HG03280 (cell line): ENCODE measurements at regions not wholly inside any gene's neighbourhood (a gene's known extent, or its start where the extent isn't known, plus 50 kb on each side); places are given as distances from the start of the nearest gene placed in this dataset.
"Not testable (repeated sequence)": the region's sequence is repeated elsewhere in the genome, so short reads cannot be mapped to it uniquely, and the experiment has no call there.

Experiments
- ATAC-seq: cut with Tn5 transposase; IDR thresholded peaks from one replicate; pipeline ENCODE4 v1.9.1; 2021; ENCODE audit warnings: mild to moderate bottlenecking, moderate library complexity; ENCODE audit not compliant: unreplicated experiment

DNA sequence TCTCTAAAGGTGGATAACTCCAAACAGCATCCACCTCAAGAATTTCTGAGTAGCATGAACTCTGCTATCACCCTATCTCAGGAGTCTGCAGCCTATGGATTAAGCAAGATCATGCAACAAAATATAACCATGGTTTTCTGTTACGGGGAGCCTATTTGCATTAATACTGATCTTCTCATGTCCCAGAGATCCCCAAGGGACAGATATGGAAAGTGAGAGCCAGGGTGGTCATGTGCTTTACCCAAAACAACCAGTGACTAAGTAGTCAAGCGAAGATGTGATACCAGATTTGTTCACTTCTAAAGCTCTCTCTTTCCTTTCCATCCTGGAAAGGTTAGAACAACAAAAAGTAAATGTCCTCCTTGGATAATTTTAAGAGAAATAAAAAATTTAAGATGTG is 125.1 kb downstream of the PRRX1 start:
- no peak for ATAC-seq

GRCh38 chr1:170790175-170790574 is 126.2 kb downstream of the PRRX1 start:
- no peak for ATAC-seq

DNA sequence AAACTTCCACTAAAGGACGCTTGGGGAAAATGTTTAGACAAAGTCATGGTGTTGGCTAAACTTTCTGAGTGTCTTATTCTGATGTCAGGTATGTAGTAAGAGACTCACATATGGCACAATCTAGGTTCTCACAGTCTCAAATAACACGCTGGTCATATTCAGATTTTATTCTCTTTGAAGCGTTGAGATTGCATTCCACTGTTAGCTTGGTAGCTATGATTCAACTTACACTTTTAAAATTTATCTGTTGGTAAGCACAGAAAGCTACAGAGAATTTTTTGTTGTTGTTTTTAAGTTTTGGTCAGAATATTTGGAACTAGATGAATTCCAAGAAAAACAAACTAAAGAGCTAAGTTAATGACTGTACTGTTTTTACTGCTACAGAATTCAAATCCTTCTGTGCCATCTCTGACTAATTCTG is 126.7 kb downstream of the PRRX1 start:
- no peak for ATAC-seq

DNA sequence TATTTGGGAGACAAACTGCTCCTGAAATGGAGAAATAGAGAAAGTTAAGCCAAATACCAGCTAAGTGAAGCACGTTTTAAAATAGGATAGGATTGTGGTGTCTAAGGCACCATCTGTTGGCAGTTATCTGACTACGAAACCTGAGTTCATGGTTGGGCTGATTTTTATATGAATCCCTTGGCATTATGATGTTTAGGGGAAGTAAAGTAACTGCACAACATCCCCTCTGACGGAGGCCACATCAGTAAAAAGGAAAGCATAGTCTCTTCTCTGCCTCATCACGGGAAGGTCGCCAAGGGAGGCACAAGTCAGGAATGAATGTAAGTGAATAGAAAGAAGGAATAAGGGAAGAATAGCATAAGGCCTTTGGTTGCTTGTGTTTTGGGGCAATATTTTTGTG is 128.0 kb downstream of the PRRX1 start:
- ATAC-seq: no peak

- ATAC-seq: no peak
Measured at GRCh38 chr1:170800265-170800664, 135.1 kb upstream of the MROH9 start.

GRCh38 chr1:170800812-170801211 is 134.5 kb upstream of the MROH9 start:
- no peak for ATAC-seq

DNA sequence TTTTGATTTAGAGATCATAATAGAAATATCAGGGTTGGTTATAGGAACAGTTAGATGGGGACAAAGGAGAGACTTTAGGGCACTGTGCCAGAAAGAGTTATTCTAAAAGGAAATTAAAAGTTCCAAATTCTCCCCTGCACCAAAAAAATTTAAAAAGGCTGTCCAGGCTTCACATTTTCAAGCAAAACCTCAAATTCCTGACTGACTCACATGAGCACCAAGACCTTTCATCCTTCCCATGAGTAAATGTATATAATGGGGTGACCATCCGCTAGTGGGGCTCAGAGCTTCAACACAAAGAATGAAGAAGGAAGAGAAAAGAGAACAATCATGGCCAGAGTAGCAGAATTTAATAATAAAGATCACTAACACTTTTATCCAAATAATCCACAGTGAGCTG is 131.6 kb upstream of the MROH9 start:
- ATAC-seq: no peak

GRCh38 chr1:170804419-170804818 is 130.9 kb upstream of the MROH9 start:
- ATAC-seq: no peak

- ATAC-seq: no peak
Measured at GRCh38 chr1:170804879-170805278, 130.5 kb upstream of the MROH9 start.

GRCh38 chr1:170806961-170807360 is 128.4 kb upstream of the MROH9 start:
- ATAC-seq: no peak

DNA sequence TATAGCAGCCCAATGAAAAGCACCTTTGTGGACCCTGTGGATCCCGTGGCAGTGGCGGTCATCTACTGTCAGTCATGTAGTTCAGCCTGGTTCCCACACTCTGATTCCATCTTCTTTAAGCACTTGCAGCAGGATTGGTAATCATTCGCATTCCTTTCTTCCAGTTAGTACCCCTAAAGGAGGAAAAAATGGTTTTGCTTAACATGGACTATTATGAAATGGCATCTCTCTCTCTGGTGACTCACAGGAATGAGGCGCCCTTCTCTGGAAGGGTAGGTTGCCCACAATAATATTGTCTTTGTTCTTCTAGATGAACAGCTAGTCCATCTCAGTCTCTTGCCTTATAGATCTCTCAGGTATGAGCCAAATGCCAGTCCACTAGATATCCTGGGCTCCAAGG is 127.9 kb upstream of the MROH9 start:
- ATAC-seq: no peak

DNA sequence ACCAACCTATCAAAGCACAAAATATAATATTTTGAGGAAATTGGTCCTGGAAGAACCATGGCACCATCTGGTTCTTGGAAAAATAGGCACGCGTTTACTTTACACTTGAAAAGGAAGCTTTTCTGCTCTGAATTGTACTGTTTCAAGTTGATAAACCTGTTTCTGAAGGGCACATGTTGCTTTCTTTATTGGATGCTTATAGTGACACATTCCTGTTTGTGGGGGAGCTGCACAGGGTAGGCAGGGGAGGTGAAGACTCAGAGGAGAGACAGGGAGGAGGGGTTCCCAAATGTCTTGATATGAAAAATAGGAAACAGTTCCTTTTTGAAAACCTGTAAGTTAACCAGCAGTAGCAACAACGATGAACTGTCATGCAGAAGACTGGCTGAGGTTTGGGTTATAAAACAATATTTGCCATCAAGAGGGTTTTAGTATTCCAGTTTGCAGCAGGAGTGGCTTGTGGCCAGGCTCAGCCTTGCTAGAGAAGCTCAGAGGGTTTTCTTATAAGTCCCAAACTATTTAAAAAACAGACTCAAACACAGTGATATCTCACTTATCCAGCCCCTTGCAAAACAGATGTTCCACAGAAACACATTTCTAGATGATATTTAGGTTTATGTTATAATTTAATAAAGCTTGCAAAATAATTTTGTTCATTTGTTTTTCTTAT is 127.0 kb upstream of the MROH9 start:
- ATAC-seq: no peak

DNA sequence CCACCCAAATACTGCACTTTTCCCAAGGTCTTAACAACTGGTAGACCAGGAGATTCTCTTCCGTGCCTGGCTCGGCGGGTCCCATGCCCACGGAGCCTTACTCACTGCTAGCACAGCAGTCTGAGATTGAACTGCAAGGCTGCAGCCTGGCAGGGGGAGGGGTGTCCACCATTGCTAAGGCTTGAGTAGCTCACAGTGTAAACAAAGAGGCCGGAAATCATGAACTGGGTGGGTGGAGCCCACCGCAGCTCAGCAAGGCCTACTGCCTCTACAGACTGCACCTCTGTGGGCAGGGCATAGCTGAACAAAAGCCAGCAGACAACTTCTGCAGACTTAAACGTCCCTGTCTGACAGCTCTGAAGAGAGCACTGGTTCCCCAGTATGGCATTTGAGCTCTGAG is 124.3 kb upstream of the MROH9 start:
- ATAC-seq: not testable (repeated sequence)

DNA sequence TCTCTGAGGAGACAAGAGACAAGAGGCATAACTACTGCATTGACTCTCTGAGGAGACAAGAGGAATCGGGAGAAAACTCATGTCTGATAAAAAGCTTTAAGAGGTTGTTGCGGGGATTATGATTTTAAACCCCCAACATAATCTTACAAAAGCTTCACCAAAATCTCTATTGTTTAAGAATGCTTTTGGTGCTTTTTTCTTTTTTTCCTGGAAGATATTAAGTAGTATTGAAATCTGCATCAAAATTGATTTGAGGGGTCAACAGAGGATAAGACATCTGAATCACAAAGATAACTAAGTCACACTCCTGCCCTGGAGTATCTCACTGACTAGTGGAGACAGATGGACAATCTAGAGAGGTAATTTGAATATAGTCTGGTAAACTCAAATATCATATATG is 115.6 kb upstream of the MROH9 start:
- ATAC-seq: no peak

DNA sequence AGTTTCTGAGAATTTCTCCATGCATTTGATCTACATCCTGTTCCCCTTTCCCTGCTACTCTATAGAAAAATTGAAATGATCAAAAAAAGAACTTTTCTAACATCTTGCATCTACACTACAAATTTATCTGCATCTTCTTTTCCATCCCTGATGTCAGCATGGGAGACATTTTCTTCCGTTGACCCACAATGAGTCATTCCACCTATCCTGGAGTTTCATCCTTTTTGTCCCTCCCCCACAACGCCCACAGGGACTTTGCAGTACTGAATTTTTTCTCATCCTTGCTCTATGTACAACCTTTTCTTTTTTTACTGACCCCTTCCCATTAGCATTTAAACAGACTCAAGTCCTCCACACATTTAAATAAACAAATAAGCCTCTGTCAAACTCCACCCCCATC is 112.2 kb upstream of the MROH9 start:
- no peak for ATAC-seq

- ATAC-seq: no peak
Measured at GRCh38 chr1:170831276-170831675, 104.1 kb upstream of the MROH9 start.

DNA sequence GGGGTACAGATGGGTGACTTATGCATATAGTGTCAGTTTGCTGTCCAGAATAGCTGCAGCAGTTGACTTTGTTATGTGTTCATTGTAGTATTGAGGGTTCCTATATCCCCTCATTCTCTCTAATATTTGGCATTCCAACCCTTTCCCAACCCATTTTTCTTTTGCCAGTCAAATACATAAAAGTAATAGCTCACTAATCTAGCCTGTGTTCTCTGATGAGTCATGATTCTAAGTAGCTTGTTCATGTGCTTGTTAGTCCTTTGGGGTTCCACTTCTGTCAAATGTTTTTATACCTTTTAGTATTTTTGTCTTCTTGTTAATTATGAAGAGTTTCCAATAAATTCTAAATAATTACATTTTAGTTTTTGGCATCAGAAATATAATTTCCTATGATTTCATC is 99.2 kb upstream of the MROH9 start:
- ATAC-seq: no peak

- ATAC-seq: no peak
Measured at GRCh38 chr1:170840371-170840770, 95.0 kb upstream of the MROH9 start.

DNA sequence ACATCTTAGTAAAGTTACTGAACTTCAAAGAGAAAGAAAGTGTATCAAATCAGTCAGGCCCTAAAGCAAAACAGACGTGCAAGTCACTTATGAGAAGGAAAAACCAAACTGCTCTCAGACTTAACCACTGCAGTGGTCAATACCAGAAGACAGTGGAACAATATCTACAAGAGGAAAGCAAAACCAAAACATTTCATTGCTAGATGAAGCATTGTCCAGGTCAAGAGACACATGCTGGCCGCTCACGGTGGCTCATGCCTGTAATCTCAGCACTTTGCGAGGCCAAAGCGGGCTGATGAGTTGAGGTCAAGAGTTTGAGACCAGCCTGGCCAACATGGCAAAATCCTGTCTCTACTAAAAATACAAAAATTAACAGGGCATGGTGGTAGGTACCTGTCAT is 82.0 kb upstream of the MROH9 start:
- peak; percentile 95 for ATAC-seq

- ATAC-seq: no peak
Measured at GRCh38 chr1:170853867-170854266, 81.5 kb upstream of the MROH9 start.

GRCh38 chr1:170854677-170855076 is 80.7 kb upstream of the MROH9 start:
- ATAC-seq: no peak

DNA sequence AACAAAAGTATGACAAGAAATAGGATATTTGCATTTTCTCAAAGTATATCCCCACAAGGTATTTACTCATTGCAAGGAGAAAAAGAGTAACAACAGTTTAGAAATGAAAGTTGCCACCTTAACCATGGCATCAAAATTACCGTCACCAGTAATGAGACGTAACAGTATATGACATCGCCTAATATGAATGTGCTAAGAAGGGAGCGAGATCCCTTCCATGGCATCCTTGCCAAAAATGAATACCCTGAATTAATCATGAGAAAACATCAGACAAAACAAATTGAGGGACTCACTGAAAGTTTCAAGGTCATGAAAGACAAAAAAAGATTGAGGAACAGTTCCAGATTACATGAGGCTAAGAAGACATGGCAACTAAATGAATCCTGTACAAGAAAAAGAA is 78.9 kb upstream of the MROH9 start:
- ATAC-seq: no peak

- no peak for ATAC-seq
Measured at GRCh38 chr1:170857955-170858354, 77.4 kb upstream of the MROH9 start.
